ENCODE measurements at regions not wholly inside any gene's neighbourhood (a gene's known extent, or its start where the extent isn't known, plus 50 kb on each side); places are given as distances from the start of the nearest gene placed in this dataset.

- no peak for DNase-seq
Measured at GRCh38 chr1:60244906-60245305, 171.3 kb upstream of the C1orf87 start.

DNA sequence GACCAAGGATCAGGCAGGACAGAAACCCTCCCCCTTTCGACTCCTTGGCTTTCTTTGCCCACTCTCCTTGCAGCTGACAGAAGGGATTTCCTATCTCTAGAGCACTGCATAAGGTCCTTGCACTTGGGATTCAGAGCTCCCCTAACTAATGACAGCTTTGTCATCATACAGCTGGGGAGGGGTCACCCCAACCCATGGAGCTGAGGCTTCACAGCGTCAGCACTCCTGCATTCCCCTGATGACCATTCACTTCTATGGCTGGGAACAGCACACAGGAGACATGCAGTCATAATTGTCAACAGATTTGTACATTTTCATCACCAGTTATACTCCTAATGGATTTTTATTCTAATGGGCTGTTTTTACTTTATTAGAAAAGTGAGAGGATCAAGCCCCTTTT lies 161.7 kb upstream of the C1orf87 start:
- no peak for DNase-seq

DNA sequence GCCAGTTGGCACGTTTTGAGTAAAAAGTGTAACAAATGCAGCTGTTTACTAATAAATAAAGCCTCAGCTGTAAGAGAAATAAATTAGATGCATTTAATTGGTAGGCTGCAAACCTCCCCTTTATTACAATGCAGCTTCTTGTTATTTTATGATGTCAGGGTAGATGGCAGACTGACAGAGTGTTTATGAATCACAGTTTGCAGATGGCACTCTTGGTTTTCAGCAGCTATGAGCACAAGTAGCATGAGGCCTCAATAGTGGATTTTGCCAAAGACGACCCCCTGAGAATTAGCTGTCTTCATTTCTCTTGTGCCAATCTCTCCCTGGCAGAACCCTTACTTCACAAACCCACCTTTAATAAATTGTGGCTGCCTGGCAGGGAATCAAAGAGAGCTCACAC lies 161.2 kb upstream of the C1orf87 start:
- DNase-seq = no peak

- no peak for DNase-seq
Measured at GRCh38 chr1:60229821-60230220, 156.3 kb upstream of the C1orf87 start.

- DNase-seq = peak; percentile 23
Measured at GRCh38 chr1:60228041-60228491, 154.5 kb upstream of the C1orf87 start.

DNA sequence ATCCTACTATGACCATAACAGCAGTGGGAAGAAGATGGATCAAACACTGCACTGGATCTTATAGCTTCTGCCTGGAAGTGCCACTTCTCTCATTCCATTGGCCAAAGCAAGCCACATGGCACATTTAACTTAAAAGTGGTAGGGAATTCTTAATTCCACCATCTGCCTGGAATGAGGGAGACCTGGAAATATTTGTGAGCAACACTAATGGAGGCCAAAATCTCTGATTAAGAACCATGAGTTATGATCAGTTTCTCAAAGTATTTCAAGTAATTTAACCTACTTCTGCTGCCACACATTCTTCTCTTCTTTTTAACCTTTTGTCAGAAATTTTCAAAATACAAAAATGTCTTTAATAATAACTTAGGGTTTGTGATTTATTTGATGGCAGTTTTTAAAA lies 154.0 kb upstream of the C1orf87 start:
- no peak for DNase-seq

DNA sequence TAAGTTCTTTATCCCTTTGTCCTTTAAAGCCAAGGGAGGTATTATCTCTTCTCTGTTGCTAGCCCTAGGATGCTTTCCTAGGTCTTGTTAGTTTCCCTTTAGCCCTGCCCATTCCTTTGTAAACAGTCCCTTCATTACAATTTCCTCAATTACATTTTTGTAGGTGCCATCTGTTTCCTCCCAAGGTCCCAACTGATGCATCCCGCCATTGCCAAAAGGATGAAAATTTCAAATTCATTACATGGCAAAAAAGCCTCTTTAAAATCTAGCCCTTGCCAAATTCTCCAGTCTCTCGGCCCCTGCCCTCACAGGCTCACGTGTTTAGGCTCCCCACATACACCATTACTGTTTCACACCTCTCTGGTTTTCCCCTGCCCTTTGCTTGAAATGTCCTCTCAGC lies 151.9 kb upstream of the C1orf87 start:
- DNase-seq = no peak

DNA sequence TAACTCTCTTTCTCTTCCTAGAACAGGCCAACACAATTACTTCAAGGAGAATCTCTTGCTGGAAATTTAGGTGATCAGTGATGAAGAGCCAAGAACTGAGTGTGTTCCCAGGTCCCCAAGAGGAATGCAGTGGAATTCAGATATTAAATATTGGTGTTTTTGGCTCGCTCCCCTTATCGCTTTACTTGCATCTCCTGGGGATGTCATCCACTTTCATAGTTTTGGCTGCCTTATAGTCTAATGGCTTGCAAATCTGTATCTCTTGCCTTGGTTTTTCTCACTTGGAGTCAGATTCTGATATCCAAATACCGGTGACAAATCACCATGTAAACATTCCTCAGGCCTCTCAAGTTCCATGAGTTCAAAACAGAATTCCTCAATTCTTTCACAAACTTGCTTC lies 151.0 kb upstream of the C1orf87 start:
- DNase-seq = no peak

DNA sequence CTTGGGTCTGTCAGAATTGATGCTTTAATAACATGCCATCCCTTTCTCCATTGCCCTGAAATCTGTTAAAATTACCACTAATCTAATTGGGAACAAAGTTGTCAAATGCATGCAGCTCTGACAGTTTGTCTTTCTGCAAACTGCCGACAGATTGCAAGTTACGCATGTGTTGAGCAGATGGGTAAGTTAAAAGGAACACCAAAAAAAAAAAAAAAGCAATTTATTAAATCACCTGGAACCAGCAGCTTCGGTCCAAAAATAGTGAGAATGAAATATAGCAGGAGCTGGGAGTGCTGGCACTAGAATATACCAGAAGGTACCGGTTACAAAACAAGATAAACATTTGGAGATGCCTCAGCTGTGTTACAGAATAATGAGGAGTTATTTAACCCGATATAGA lies 149.6 kb upstream of the C1orf87 start:
- no peak for DNase-seq

- DNase-seq = no peak
Measured at GRCh38 chr1:60222360-60223115, 149.0 kb upstream of the C1orf87 start.

GRCh38 chr1:60213253-60213652 lies 139.7 kb upstream of the C1orf87 start:
- DNase-seq = no peak

GRCh38 chr1:60196026-60196425 lies 122.5 kb upstream of the C1orf87 start:
- DNase-seq = no peak

DNA sequence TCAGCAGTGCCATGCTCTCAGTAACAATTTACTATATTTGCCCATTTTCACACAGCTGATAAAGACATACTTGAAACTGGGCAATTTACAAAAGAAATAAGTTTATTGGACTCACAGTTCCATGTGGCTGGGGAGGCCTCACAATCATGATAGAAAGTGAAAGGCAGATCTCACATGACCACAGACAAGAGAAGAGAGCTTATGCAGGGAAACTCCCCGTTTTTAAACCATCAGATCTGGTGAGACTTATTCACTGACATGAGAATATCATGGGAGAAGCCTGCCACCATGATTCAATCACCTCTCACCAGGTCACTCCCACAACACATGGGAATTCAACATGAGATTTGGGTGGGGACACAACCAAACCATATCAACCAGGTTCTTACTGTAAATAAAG lies 112.1 kb upstream of the C1orf87 start:
- DNase-seq = no peak

DNA sequence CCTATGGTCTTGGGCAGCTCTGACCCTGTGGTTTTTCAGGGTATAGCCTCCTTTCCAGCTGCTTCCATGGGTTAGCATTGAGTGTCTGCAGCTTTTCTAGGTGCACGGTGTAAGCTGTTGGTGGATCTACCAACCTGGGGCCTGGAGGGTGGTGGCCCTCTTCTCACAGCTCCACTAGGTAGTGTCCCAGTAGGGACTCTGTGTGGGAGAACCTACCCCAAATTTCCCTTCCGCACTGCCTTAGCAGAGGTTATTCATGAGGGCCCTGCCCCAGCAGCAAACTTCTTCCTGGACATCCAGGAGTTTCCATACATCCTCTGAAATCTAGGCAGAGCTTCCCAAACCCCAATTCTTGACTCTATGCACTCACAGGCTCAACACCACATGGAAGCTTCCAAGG lies 111.0 kb upstream of the C1orf87 start:
- no peak for DNase-seq

DNA sequence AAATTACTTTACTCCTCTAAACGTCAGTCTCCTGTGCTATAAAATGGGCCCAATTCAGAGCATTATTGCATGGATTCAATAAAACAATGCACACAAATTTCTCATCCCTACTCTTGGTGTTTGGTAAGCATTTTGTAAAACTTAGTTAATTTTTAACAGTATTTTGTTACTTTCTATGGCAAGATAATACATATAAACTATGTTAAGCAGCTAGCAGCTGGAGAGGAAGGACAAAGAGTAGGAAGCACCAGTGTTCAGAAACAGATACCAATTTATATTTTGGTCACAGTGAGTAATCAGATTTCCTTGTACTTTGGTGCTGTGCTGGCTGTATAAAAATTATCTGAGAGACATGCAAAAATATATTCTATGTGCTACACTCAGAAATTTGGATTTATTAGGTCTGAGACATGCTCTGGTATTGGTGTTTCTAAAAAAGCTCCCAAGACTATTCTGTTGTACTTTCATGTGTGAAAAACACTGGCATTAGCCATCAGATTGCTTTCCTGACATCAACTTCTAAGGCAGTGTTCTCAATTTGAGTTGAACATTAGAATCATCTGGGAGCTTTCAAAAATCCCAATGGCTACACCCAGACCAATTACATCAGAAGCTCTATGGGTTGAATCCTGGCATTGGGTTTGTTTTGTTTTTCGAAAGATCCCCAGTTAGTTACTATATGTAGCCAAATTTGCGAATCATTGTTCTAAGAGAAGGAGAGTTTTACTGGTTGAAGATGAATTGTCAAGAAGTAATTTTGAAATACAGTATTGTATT lies 100.3 kb upstream of the C1orf87 start:
- DNase-seq = no peak

- no peak for DNase-seq
Measured at GRCh38 chr1:60173006-60173405, 99.4 kb upstream of the C1orf87 start.

DNA sequence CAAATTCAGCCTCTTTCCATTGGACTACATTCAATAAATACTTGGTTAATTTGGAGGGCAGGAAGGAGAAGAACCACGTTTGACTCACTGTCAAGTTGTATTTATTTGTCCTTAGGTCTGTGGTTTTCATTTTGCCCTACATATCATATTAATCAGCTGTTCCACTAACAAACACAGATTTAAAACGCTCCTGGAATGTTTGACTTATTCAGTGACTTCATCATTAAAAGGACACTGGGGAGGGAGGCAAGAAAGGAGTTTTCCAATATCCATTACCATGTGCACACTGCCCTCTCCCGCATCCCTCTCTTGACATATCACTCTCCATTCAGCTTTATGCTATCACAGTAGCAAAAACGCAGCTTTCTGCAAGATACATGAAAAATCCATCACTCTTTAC lies 98.2 kb upstream of the C1orf87 start:
- DNase-seq = no peak

DNA sequence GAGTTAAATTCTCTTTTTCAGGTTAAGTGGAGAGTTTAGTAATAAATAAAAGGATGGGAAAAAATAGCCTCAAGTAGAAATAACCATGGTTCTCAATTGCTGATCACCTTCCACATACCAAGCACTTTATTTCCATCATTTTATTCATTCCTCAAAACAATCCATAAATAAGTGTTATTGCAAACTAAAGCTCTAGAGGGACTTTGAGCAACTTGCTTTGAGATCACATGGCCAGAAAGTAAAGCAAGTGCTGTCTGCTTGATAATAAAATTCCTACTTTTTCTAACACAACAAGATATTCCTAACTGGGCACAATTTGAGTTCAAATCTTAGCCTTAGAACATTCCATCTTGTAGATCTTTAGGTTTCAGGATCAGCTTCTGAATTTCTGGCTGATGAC lies 97.1 kb upstream of the C1orf87 start:
- no peak for DNase-seq

DNA sequence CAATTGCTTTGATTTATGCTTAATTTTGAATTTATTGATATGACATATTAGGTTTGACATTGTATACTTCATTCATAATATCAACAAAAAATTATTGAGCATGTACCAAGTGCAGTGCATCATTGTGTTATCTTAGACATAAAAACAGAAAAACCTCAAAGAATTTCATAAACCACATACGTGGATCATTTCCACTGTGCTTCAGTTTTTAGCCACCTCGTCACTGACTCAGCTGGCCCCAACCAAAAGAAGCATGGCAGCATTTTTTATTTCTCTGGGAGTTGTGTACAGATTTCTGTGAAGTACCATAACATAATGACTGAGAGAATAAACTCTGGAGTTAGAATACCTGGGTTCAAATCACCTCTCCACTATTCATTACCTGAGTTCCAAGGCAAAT lies 95.6 kb upstream of the C1orf87 start:
- no peak for DNase-seq

DNA sequence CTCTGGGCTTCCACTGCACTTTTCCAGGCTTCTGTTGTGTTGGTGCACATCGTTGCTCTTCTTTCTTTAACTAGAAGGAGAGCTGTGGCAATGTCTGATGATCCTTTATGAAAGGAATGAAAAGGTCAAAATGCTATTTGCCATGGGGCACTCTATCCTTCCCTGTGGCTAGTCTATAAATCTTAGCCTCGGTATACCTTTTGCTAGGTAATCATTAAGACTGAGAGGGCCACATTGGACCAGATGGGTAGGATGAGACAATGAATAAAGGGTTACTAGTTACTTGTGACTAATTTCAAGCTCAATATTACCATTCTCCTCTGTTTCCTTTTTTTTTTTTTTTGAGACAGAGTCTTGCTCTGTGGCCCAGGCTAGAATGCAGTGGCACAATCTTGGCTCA lies 89.4 kb upstream of the C1orf87 start:
- DNase-seq = no peak

DNA sequence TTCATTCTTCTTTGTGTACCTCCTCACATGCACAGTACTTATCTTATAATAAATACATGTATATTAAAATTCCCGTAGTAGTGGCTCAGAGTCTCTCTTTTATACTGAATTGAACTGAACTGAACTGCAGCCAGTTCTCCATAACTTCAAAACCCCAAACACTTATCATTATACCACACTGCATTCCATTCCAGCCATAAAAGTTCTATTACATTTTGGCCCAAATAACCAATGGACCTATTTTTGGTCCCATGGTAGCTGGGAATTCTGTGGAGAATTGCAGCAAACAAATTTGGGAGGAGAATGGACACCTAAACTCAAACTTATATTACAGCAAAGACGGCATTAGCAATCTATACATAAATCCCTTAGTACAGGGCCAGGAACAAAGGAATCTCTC lies 86.6 kb upstream of the C1orf87 start:
- DNase-seq = no peak

DNA sequence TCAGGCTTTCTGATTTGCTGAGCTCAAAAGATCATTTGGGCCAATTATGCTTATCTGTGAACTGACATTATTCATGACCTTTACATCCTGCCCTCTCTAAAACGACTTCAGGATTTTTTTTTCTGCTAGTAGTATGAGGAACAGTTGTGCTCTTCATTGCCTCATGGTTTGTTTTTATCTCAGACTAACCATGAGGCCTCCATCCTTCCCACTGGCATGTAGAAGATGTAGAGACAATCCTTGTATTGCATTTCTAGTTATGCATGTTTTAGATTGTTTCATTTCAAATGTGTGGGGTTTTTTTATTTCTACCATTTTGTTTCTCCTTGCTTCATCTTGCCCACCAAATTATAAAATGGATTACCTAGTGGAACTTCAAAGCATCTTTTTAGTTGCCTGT lies 82.8 kb upstream of the C1orf87 start:
- DNase-seq = no peak

DNA sequence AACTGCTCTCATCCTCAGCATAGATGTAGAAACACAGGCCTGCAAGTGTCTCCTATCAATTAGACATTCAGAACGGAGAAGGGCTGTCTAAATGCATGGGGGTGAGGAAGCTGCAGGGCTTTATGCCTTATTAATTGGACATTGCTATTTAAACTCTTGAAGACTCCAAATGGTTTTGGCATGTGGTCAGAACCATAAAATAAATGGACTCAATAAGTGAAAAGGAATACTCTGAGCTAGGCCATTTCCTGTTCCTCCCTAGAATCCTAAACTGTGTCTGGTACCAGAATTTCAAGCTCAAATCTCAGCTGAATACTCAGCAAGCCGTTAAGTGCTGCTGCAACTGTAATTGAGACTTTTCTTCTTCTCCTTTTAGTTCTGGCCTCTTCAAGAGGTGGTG lies 80.4 kb upstream of the C1orf87 start:
- no peak for DNase-seq

GRCh38 chr1:60152891-60153290 lies 79.3 kb upstream of the C1orf87 start:
- no peak for DNase-seq

- no peak for DNase-seq
Measured at GRCh38 chr1:60151311-60151710, 77.7 kb upstream of the C1orf87 start.

Data from activated CD4-positive, alpha-beta T cell treated with anti-CD3 and anti-CD28 coated beads, Interleukin-10, Interleukin-2, amounts not matched to agents 100 ng/mL and 50 ng/mL, durations not matched to agents 16 hours and 8 hours (primary cell).